ENCODE measurements at regions not wholly inside any gene's neighbourhood (a gene's known extent, or its start where the extent isn't known, plus 50 kb on each side); places are given as distances from the start of the nearest gene placed in this dataset.

DNA sequence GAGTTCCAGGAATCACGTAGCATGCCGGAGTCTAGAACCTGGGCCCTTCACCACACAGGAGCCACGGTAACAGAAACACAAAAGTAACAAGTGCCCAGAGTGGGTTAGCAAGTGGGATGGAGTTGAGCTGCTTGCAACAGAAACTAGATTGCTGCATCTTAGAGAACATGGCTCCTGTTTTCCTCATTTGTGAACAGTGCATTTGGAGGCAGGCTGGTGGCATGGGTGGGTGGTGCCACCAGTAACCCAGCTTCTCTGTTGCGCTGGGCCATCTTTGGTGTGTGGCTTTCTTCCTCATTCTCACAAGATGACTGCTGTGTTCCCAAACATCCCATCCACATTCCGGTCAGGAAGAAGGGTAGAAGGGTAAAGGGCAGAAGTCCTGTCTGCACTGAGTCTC lies 95.5 kb downstream of the KATNIP start:
- H3K4me3 ChIP-seq (ENCODE audit: low read depth, low read length) = no peak overlapping the region
- no peak for TF ChIP-seq CTCF (IDR thresholded peaks at IDR 0.05; ENCODE audit: low read depth, low read length, missing control alignments)
- DNase-seq (ENCODE audit: low read depth) = no peak
- in situ Hi-C loops (cut with HindIII; ENCODE audit: low sequenced_read_pairs) = no loop called here

- in situ Hi-C loops (cut with HindIII; ENCODE audit: low sequenced_read_pairs) = no loop called here
- H3K4me3 ChIP-seq (ENCODE audit: low read depth, low read length) = no peak overlapping the region
- no peak for DNase-seq (ENCODE audit: low read depth)
- TF ChIP-seq CTCF (IDR thresholded peaks at IDR 0.05; ENCODE audit: low read depth, low read length, missing control alignments) = no peak
These were observed 96.9 kb downstream of the KATNIP start for GRCh38 chr16:27646806-27647205.

GRCh38 chr16:27649021-27649420 lies 99.1 kb downstream of the KATNIP start:
- DNase-seq (ENCODE audit: low read depth) = no peak
- H3K4me3 ChIP-seq (ENCODE audit: low read depth, low read length) = no peak overlapping the region
- TF ChIP-seq CTCF (IDR thresholded peaks at IDR 0.05; ENCODE audit: low read depth, low read length, missing control alignments) = no peak
- in situ Hi-C loops (cut with HindIII; ENCODE audit: low sequenced_read_pairs) = no loop called here

DNA sequence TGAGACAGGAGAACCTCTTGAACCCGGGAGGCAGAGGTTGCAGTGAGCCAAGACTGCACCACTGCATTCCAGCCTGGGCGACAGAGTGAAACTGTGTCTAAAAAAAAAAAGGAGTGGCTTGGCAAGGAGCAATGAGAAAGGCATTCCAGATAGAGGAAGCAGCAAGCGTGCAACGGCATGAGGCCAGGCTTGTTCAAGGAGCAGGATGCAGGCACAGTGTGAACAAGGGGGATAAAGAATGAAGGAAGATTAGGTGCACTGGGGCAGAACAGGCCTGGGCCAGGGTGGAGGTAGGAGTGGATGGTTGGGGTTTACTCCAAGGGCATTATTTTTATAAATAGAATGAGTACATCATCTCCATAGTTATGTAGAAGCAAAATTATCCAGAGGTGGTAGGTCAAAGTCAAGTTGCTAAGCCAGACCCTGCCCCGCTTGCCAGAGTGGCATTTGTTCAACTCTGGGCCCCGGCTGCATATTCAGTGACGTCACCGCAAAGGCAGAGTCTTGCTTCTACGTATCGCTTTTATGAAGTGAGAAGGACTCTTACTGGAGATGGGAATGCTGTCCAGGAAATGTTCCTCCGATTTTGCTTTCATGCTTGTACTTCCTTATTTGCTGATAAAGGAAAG lies 100.2 kb downstream of the KATNIP start:
- H3K4me3 ChIP-seq (ENCODE audit: low read depth, low read length) = no peak overlapping the region
- no peak for DNase-seq (ENCODE audit: low read depth)
- in situ Hi-C loops (cut with HindIII; ENCODE audit: low sequenced_read_pairs) = no loop called here
- TF ChIP-seq CTCF (IDR thresholded peaks at IDR 0.05; ENCODE audit: low read depth, low read length, missing control alignments) = no peak

GRCh38 chr16:27651301-27651700 lies 101.4 kb downstream of the KATNIP start:
- in situ Hi-C loops (cut with HindIII; ENCODE audit: low sequenced_read_pairs) = no loop called here
- TF ChIP-seq CTCF (IDR thresholded peaks at IDR 0.05; ENCODE audit: low read depth, low read length, missing control alignments) = no peak
- no peak overlapping the region for H3K4me3 ChIP-seq (ENCODE audit: low read depth, low read length)
- DNase-seq (ENCODE audit: low read depth) = no peak

DNA sequence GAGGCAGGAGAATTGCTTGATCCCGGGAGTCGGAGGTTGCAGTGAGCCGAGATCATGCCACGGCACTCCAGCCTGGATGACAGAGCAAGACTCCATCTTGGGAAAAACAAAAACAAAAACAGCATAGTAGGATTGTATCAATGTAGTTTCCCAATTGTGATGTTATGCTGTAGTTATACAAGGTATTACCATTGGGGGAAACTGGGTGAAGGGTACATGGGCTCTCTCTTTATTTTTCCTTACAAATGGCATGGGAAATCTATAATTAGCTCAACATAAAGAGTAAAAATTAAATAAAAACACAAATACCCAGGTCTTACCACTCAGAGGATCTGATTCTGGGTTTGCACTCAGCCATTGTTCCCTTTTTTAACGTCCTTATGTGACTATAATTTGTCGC lies 107.9 kb downstream of the KATNIP start:
- no peak for DNase-seq (ENCODE audit: low read depth)
- in situ Hi-C loops (cut with HindIII; ENCODE audit: low sequenced_read_pairs) = no loop called here
- TF ChIP-seq CTCF (IDR thresholded peaks at IDR 0.05; ENCODE audit: low read depth, low read length, missing control alignments) = no peak
- H3K4me3 ChIP-seq (ENCODE audit: low read depth, low read length) = no peak overlapping the region
